GM06990 (cell line): ENCODE measurements at regions not wholly inside any gene's neighbourhood (a gene's known extent, or its start where the extent isn't known, plus 50 kb on each side); places are given as distances from the start of the nearest gene placed in this dataset.

Experiments
- DNase-seq: peaks from one replicate; pipeline ENCODE4 v3.0.0-alpha.2; 2011; ENCODE audit not compliant: insufficient read length; ENCODE audit errors: extremely low read depth
- H3K27me3 ChIP-seq: replicated peaks from 2 replicates; pipeline ENCODE4 v1.6.0; 2011; ENCODE audit warnings: low read length; ENCODE audit not compliant: control insufficient read depth, insufficient read depth
- H3K36me3 ChIP-seq: 2 replicates; pipeline ENCODE4 v1.5.1; 2011; ENCODE audit warnings: low read length; ENCODE audit not compliant: control insufficient read depth, insufficient read depth
- H3K4me3 ChIP-seq: replicated peaks from 2 replicates; pipeline ENCODE4 v1.5.1; 2011; ENCODE audit warnings: low read depth, mild to moderate bottlenecking, control low read depth, low read length
- CTCF ChIP-seq: IDR thresholded peaks from 2 replicates; pipeline ENCODE4 v1.5.1; 2011; ENCODE audit warnings: low read length, control low read depth, mild to moderate bottlenecking, inconsistent platforms; ENCODE audit not compliant: insufficient read depth, poor library complexity, severe bottlenecking

GRCh38 chr16:73311857-73312723 lies 264.2 kb upstream of the ZFHX3 start:
- Histone ChIP-seq H3K27me3 (no peaks in the 10 kb centered on the region), H3K36me3 (no peaks in the 10 kb centered on the region), H3K4me3 (no peak overlapping the region)
- no peak for TF ChIP-seq CTCF
- no peak for DNase-seq

GRCh38 chr16:73308771-73309170 lies 260.8 kb upstream of the ZFHX3 start:
- DNase-seq: no peak
- no peak for TF ChIP-seq CTCF

GRCh38 chr16:73306901-73307413 lies 259.0 kb upstream of the ZFHX3 start:
- Histone ChIP-seq H3K27me3 (no peaks in the 10 kb centered on the region), H3K4me3 (no peak overlapping the region), H3K36me3 (no peaks in the 10 kb centered on the region)
- no peak for TF ChIP-seq CTCF
- DNase-seq: no peak

More at GRCh38 chr16:73308771-73309170, 260.8 kb upstream of the ZFHX3 start:
- Histone ChIP-seq H3K36me3 (no peaks in the 10 kb centered on the region), H3K27me3 (no peaks in the 10 kb centered on the region), H3K4me3 (no peak overlapping the region)

GRCh38 chr16:73304008-73304774 lies 256.3 kb upstream of the ZFHX3 start:
- no peaks in the 10 kb centered on the region for H3K27me3 ChIP-seq
- DNase-seq: no peak
- H3K36me3 ChIP-seq: no peaks in the 10 kb centered on the region
- no peak overlapping the region for H3K4me3 ChIP-seq
- TF ChIP-seq CTCF: no peak

GRCh38 chr16:73302942-73303341 lies 255.0 kb upstream of the ZFHX3 start:
- Histone ChIP-seq H3K27me3 (no peaks in the 10 kb centered on the region), H3K4me3 (no peak overlapping the region), H3K36me3 (no peaks in the 10 kb centered on the region)
- TF ChIP-seq CTCF: no peak
- DNase-seq: no peak
